DMS114 treated with DMSO at 0.1 percent for 48 hours (cell line): ENCODE measurements at regions not wholly inside any gene's neighbourhood (a gene's known extent, or its start where the extent isn't known, plus 50 kb on each side); places are given as distances from the start of the nearest gene placed in this dataset.

ENCODE experiments used
- DNase-seq: peaks from one replicate; lab custom pipeline; 2025; ENCODE audit not compliant: unreplicated experiment; lab: John Stamatoyannopoulos, UW

- DNase-seq = no peak
These were observed 99.8 kb upstream of the WSCD2 start for GRCh38 chr12:108029051-108029835.

DNA sequence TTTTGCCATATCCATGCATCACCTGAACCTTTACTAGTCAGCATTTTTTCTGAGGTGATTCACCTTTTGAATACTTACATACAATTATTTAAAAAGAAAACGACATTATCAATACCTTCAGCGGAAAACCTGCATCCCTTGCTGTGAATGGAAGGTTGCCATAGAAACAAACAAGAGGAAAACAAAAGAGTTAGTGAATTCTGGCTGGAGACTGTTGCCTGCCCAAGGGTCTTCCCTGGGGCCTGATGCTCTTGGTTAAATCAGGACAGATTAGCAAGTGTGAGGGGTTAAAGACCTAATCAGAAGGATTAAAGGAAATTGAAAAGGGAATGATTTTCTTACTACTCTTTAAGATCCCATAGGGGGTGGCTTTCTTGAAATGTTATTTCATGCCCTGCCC, 96.0 kb upstream of the WSCD2 start:
- no peak for DNase-seq

DNA sequence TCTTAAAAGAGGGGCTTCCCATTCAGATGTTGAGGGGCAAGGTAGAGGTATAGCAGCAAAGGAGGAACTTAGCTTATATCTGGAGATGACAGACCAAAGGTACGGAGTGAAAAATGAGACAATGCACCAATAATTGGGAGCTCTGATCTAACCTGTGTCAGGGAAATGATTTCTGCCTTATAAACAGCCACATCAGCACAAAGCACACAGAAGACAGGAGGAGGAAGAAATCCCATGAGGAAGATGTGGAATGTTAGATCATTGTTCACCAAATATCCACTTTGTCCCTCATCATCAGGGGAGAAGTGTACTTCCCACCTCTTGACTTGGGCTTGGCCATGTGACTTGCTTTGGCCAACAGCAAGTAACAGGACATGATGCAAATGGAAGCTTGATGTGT, 93.7 kb upstream of the WSCD2 start:
- DNase-seq = no peak

GRCh38 chr12:108037960-108038359, 91.1 kb upstream of the WSCD2 start:
- no peak for DNase-seq

- no peak for DNase-seq
These were observed 89.3 kb upstream of the WSCD2 start for GRCh38 chr12:108039794-108040193.

- no peak for DNase-seq
These were observed 88.1 kb upstream of the WSCD2 start for GRCh38 chr12:108040947-108041346.

GRCh38 chr12:108043286-108043685, 85.8 kb upstream of the WSCD2 start:
- DNase-seq = no peak

DNA sequence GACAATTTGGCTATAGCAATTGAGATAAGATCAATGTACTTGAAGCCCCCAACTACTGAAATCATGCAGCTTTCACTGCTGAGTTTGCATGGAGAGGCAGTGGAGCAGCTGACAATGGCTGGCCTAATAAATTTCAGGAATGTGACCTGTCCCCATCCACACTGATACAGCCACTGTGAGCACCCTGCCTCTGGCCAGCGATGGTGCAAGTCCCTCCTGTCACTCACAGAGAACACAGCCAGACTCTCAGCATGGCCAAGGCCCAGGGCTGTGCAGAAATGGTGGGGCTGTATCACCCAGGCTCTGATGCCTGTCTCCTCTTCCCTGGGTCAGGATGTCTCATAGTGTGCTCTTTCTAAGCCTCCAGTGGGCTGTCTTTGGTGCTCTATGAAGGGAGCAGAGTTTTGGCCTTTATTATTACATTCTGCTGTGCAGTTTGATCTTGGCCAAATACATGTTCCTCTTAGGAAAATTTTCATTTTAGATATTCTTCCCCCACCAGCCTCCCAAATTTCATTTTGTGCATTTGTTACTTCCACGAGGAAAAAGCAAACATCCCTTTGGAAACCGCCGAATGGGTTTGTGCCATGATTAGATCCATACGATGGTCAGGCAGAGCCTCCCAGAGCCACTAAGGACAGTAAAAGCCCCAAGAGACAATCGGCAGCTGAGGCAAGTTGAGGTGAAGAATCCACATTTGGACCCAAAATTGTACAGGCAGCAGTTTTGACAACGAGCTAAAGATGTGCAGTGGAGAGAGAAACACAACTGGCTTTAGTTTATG, 85.1 kb upstream of the WSCD2 start:
- no peak for DNase-seq

DNA sequence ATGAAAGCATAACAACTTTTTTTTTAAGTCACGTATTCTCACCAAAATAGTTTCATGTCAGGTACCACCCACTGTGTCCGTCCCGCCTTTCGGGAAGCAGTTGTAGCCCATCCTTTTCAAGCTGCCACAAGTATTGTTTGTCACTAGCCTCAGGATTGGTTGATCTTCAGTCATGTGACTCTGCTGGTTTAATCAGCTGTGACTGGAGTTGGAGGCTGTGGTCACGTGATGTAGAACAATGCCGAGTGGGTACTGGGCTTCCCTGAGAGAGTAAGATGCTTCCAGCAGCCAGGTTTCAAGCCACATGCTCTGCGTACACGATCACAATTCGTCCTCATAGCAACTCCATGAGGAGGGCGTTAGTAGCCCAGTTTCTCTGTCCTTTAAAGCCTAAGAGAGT, 83.0 kb upstream of the WSCD2 start:
- DNase-seq = no peak

DNA sequence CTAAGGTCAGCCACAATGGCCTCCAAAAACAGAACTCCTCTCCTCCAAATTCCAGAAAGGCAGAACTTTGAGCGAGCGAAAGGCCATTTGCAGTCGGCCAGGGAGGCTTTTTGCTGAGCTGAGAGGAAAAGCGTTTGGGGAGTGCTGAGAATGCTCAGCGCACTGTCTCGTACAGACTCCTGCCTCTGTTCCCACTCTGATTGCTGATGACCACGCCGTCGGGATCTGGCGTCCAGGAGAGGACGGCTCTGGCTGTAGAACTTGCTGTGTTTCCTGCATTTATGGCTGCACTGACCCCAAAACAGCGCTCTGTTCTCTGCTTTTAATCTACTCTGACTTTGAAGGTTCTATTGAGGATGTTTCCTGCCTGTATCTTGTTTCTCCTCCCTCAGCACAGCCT, 82.4 kb upstream of the WSCD2 start:
- no peak for DNase-seq

DNA sequence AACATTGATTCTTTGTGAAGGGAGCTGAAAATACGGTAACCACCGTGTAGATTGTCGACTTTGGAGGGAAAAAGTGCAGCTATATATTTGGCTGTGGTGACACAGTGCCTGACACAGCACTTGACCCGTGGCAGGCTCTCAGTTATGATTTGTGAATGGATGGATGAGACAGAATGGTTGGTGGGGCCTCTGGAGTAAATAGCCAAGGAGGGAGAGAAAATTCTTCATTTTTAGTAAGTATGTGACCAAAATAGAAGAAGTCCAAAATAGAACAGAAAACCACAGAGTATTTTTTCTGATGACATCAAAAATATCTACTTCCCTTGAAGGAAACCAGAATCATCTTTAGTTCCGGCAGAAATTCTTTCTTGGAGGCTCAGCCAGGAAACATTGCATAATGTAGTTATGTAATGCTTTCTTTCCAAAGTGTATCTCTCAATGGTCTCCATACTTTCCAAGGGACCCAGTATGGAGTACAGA, 82.0 kb upstream of the WSCD2 start:
- DNase-seq = no peak

DNA sequence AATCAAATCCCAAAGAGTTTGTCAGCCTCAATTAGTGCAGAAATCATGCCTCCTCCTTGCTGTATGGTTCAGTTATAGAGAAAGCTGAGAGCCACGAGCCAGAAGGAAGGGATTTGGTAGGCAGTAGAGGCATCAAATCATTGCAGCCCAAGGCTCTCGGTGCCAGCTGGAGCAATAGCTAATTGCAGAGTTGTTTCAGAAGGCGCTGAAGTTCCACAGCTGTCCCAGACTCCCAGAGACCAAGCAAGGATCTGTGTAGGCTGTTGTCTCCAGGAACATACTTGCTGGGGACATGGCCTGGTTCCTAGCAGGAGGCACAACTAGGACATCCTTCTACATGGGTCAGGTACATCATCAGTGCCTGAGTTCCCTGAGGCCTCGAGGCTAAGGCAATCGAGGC, 80.4 kb upstream of the WSCD2 start:
- no peak for DNase-seq

- DNase-seq = no peak
These were observed 78.4 kb upstream of the WSCD2 start for GRCh38 chr12:108050696-108051095.

- DNase-seq = no peak
These were observed 76.8 kb upstream of the WSCD2 start for GRCh38 chr12:108052260-108052659.

DNA sequence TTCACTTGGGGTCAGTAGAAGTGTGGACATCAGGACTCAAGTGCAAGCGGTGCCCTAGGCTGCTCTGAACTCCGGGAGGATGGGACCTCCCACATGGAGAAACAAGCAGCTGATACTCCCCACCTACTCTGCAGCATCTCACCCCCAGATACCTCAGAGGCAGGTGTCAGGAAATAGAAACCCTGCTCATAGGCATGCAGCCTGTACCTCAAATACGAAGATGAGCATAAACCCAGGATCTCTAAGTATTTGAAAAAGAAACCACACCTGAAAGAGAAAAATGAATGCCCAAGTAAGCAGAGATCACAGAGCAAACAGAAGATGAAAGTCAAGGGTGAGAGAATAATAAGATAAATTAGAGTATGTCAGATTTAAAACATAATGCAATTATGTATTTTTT, 75.6 kb upstream of the WSCD2 start:
- no peak for DNase-seq

DNA sequence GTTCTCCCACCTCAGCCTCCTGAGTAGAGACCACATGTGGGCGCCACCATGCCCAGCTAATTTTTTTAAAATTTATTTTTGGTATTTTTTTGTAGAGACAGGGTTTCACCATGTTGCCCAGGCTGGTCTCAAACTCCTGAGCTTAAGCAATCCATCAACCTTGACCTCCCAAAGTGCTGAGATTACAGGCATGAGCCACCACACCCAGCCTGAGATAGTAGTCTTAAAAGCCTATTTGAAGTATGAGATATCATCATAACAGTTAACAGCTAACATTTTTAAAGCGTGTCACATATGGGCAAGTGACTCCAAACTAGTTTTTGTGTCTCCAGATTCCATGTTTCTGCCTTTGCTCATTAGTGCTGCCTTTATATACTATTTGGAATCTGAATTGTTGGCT, 74.6 kb upstream of the WSCD2 start:
- DNase-seq = no peak

DNA sequence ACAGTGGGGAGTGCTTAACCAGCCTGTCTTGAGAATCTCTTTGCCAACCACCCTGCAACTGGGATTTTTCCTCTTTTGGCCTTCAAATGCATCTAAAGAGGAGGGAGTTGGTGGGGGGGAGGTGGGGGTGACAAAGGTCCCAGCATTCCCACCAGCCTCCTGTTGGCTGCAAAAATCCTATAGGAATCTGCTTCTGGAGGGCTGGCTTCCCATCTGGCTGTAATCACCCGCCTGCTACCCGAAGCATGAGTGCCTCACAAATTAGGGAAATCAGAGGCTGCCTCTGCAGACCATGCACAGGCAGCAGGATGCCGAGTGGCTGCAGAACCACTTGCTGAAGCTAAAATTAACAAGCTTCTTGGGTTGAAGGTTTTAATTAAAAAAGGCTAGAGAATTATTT, 73.9 kb upstream of the WSCD2 start:
- no peak for DNase-seq

- no peak for DNase-seq
These were observed 69.0 kb upstream of the WSCD2 start for GRCh38 chr12:108060067-108060466.

- no peak for DNase-seq
These were observed 68.2 kb upstream of the WSCD2 start for GRCh38 chr12:108060903-108061302.

- DNase-seq = peak; percentile 3
These were observed 65.9 kb upstream of the WSCD2 start for GRCh38 chr12:108063192-108063591.

- no peak for DNase-seq
These were observed 64.0 kb upstream of the WSCD2 start for GRCh38 chr12:108065069-108065468.
